ENCODE measurements at regions not wholly inside any gene's neighbourhood (a gene's known extent, or its start where the extent isn't known, plus 50 kb on each side); places are given as distances from the start of the nearest gene placed in this dataset.
A peak's percentile ranks its signal among the peaks of the same experiment; 100 is the strongest.

GRCh38 chr2:236317938-236318396, 53.8 kb upstream of the ASB18 start:
- no peak for DNase-seq

GRCh38 chr2:236318401-236318800, 54.2 kb upstream of the ASB18 start:
- no peak for DNase-seq

- no peak for DNase-seq
Observed at GRCh38 chr2:236319036-236319435, 54.8 kb upstream of the ASB18 start.

GRCh38 chr2:236321415-236321814, 57.2 kb upstream of the ASB18 start:
- peak in 3 of 14 donors; percentile 16 to 37 (median 21) for DNase-seq

- DNase-seq, result no peak
Observed at GRCh38 chr2:236333417-236334121, 69.4 kb upstream of the ASB18 start.

- DNase-seq, result no peak
Observed at GRCh38 chr2:236334122-236334876, 70.1 kb upstream of the ASB18 start.

GRCh38 chr2:236335696-236336574, 71.7 kb upstream of the ASB18 start:
- no peak for DNase-seq

GRCh38 chr2:236336575-236337464, 72.6 kb upstream of the ASB18 start:
- no peak for DNase-seq

GRCh38 chr2:236337465-236338325, 73.5 kb upstream of the ASB18 start:
- DNase-seq, result no peak

- DNase-seq, result no peak
Observed at GRCh38 chr2:236338495-236339184, 74.4 kb upstream of the ASB18 start.

- no peak for DNase-seq
Observed at GRCh38 chr2:236340251-236340650, 76.0 kb upstream of the ASB18 start.

- no peak for DNase-seq
Observed at GRCh38 chr2:236341067-236341466, 76.9 kb upstream of the ASB18 start.

GRCh38 chr2:236341721-236342120, 77.5 kb upstream of the ASB18 start:
- DNase-seq, result peak in 7 of 14 donors; percentile 24 to 70 (median 30)

- DNase-seq, result no peak
Observed at GRCh38 chr2:236342507-236342906, 78.3 kb upstream of the ASB18 start.

- DNase-seq, result no peak
Observed at GRCh38 chr2:236342951-236343350, 78.7 kb upstream of the ASB18 start.

- DNase-seq, result peak in 1 of 14 donors; percentile 9
Observed at GRCh38 chr2:236343400-236344161, 79.4 kb upstream of the ASB18 start.

GRCh38 chr2:236344446-236344845, 80.2 kb upstream of the ASB18 start:
- no peak for DNase-seq

GRCh38 chr2:236345081-236345714, 81.0 kb upstream of the ASB18 start:
- DNase-seq, result no peak

- no peak for DNase-seq
Observed at GRCh38 chr2:236346366-236346765, 82.2 kb upstream of the ASB18 start.
